DOHH2 (cell line): ENCODE measurements at regions not wholly inside any gene's neighbourhood (a gene's known extent, or its start where the extent isn't known, plus 50 kb on each side); places are given as distances from the start of the nearest gene placed in this dataset.
A peak's percentile ranks its signal among the peaks of the same experiment; 100 is the strongest.

Experiments used
- H3F3A ChIP-seq: fragments of 200-600 bp; sonication (generic), shearing (Covaris generic); 2 replicates; pipeline ENCODE4 v1.6.0; 2016; ENCODE audit warnings: antibody characterized with exemption, mild to moderate bottlenecking; ENCODE audit not compliant: control insufficient read depth, insufficient read depth
- H3K27ac ChIP-seq: fragments of 200-600 bp; sonication (generic); 2 replicates; pipeline ENCODE4 v1.5.1; 2014; ENCODE audit warnings: low read depth, mild to moderate bottlenecking, low read length, moderate library complexity
- H3K27me3 ChIP-seq: fragments of 200-600 bp; sonication (generic); 2 replicates; pipeline ENCODE4 v1.6.1; 2014; ENCODE audit warnings: mild to moderate bottlenecking, low read length, mixed read lengths; ENCODE audit not compliant: control insufficient read depth
- H3K36me3 ChIP-seq: fragments of 200-600 bp; sonication (generic); 2 replicates; pipeline ENCODE4 v1.6.1; 2014; ENCODE audit warnings: mild to moderate bottlenecking, low read length, moderate library complexity, mixed read lengths; ENCODE audit not compliant: control insufficient read depth
- H3K4me1 ChIP-seq: fragments of 200-600 bp; sonication (generic); 2 replicates; pipeline ENCODE4 v1.6.1; 2014; ENCODE audit warnings: mild to moderate bottlenecking, low read length, mixed read lengths; ENCODE audit not compliant: control insufficient read depth
- H3K4me2 ChIP-seq: fragments of 200-600 bp; sonication (generic); 2 replicates; pipeline ENCODE4 v1.6.0; 2014; ENCODE audit warnings: mild to moderate bottlenecking, low read length, moderate library complexity
- H3K4me3 ChIP-seq: fragments of 200-600 bp; sonication (generic); 2 replicates; pipeline ENCODE4 v1.5.1; 2014; ENCODE audit warnings: mild to moderate bottlenecking, low read length, mixed read lengths
- H3K79me2 ChIP-seq: fragments of 200-600 bp; sonication (generic); 2 replicates; pipeline ENCODE4 v1.6.1; 2014; ENCODE audit warnings: mild to moderate bottlenecking, low read length, mixed read lengths; ENCODE audit not compliant: control insufficient read depth
- H3K9me2 ChIP-seq: fragments of 200-600 bp; sonication (generic); replicated peaks from 2 replicates; pipeline ENCODE4 v1.6.1; 2014; ENCODE audit warnings: mild to moderate bottlenecking, low read length, mixed read lengths; ENCODE audit not compliant: control insufficient read depth
- H3K9me3 ChIP-seq: fragments of 200-600 bp; sonication (generic); 2 replicates; pipeline ENCODE4 v1.6.1; 2014; ENCODE audit warnings: antibody characterized with exemption, low read length, mixed read lengths; ENCODE audit not compliant: control insufficient read depth, insufficient read depth
- H4K20me1 ChIP-seq: fragments of 200-600 bp; sonication (generic); 2 replicates; pipeline ENCODE4 v1.6.0; 2014; ENCODE audit warnings: low read depth, mild to moderate bottlenecking, antibody characterized with exemption, low read length, moderate library complexity; ENCODE audit not compliant: control insufficient read depth, insufficient read depth
- CTCF ChIP-seq: fragments of 200-600 bp; sonication (generic); IDR thresholded peaks from one replicate; pipeline ENCODE4 v1.5.1; 2014; ENCODE audit warnings: antibody characterized with exemption, mild to moderate bottlenecking, low read depth, low read length; ENCODE audit not compliant: poor library complexity, severe bottlenecking
- EZH2phosphoT487 ChIP-seq: fragments of 200-600 bp; sonication (generic); IDR thresholded peaks from 2 replicates; pipeline ENCODE4 v1.6.1; 2017; ENCODE audit warnings: borderline replicate concordance, mild to moderate bottlenecking, antibody characterized with exemption, low read length, moderate library complexity, mixed read lengths

GRCh38 chr20:19823216-19823615 lies 65.2 kb downstream of the RIN2 start:
- Histone ChIP-seq H3K9me3 (no peaks in the 10 kb centered on the region), H3K4me2 (no peak overlapping the region), H3K36me3 (no peaks in the 10 kb centered on the region), H3K79me2 (no peaks in the 10 kb centered on the region), H3F3A (peaks cover 7% of the 10 kb centered on the region; the same call in 1 of the 2 replicates), H3K27ac (no peak overlapping the region), H3K4me1 (peaks cover 13% of the 10 kb centered on the region), H3K9me2 (no peaks in the 10 kb centered on the region), H3K27me3 (peaks cover 10% of the 10 kb centered on the region), H3K4me3 (no peak overlapping the region), H4K20me1 (no peaks in the 10 kb centered on the region)
- TF ChIP-seq EZH2phosphoT487 = no peak
- TF ChIP-seq CTCF = no peak

GRCh38 chr20:19823971-19824370 lies 65.9 kb downstream of the RIN2 start:
- Histone ChIP-seq H3K4me3 (no peak overlapping the region), H3K27ac (no peak overlapping the region), H3K4me2 (0 out of 2 replicates have a peak overlapping the region, but pooled peaks have one; percentile 11), H3K36me3 (no peaks in the 10 kb centered on the region), H3K9me3 (no peaks in the 10 kb centered on the region), H3K9me2 (no peaks in the 10 kb centered on the region), H3K79me2 (no peaks in the 10 kb centered on the region), H3F3A (peaks cover 7% of the 10 kb centered on the region; the same call in 1 of the 2 replicates), H4K20me1 (no peaks in the 10 kb centered on the region), H3K4me1 (peaks cover 20% of the 10 kb centered on the region), H3K27me3 (peaks cover 10% of the 10 kb centered on the region)
- TF ChIP-seq EZH2phosphoT487 (no peak), CTCF (no peak)

GRCh38 chr20:19824861-19825260 lies 66.8 kb downstream of the RIN2 start:
- H4K20me1 ChIP-seq = no peaks in the 10 kb centered on the region
- TF ChIP-seq EZH2phosphoT487 (no peak), CTCF (no peak)
- H3K9me3 ChIP-seq = no peaks in the 10 kb centered on the region
- no peaks in the 10 kb centered on the region for H3K9me2 ChIP-seq
- H3K4me2 ChIP-seq = no peak overlapping the region
- H3K4me3 ChIP-seq = no peak overlapping the region
- peaks cover 20% of the 10 kb centered on the region for H3K4me1 ChIP-seq
- H3K27me3 ChIP-seq = peaks cover 10% of the 10 kb centered on the region
- H3K79me2 ChIP-seq = no peaks in the 10 kb centered on the region
- H3K27ac ChIP-seq = no peak overlapping the region
- H3F3A ChIP-seq = peaks cover 7% of the 10 kb centered on the region; the same call in 1 of the 2 replicates
- H3K36me3 ChIP-seq = no peaks in the 10 kb centered on the region
